ENCODE measurements at regions not wholly inside any gene's neighbourhood (a gene's known extent, or its start where the extent isn't known, plus 50 kb on each side); places are given as distances from the start of the nearest gene placed in this dataset.

- intact Hi-C loops (cut with DNase I): no loop called here
- H3K36me3 ChIP-seq (ENCODE audit: control insufficient read depth in 1 of 2, insufficient read depth in 2 of 2, low read length in 1 of 2): no peaks in the 10 kb centered on the region
- WGBS, 2 donors: 93 to 95% methylated on average over 3 of the region's 3 CpGs
These were observed 77.5 kb upstream of the HMHB1 start for GRCh38 chr5:143734456-143734780.

GRCh38 chr5:143733665-143734455, 78.1 kb upstream of the HMHB1 start:
- no peaks in the 10 kb centered on the region for H3K4me1 ChIP-seq (ENCODE audit: control insufficient read depth in 1 of 2, insufficient read depth in 2 of 2, low read length in 2 of 2)
- H3K4me3 ChIP-seq (ENCODE audit: low read length in 2 of 2): no peak overlapping the region
- H3K9me3 ChIP-seq (ENCODE audit: control insufficient read depth, low read length): no peaks in the 10 kb centered on the region
- DNase-seq (no peak), ATAC-seq (ENCODE audit: low FRiP score) (no peak)
- no peaks in the 10 kb centered on the region for H3K27me3 ChIP-seq (ENCODE audit: control insufficient read depth in 1 of 2, insufficient read depth in 2 of 2, low read length in 1 of 2)
- 43 to 47% methylated on average over 6 of the region's 6 CpGs for WGBS, 2 donors
- intact Hi-C loops (cut with DNase I): no loop called here
- no peaks in the 10 kb centered on the region for H3K36me3 ChIP-seq (ENCODE audit: control insufficient read depth in 1 of 2, insufficient read depth in 2 of 2, low read length in 1 of 2)
- H3K27ac ChIP-seq (ENCODE audit: low read depth in 1 of 2, low read length in 2 of 2): no peak overlapping the region

More at GRCh38 chr5:143734456-143734780, 77.5 kb upstream of the HMHB1 start:
- ATAC-seq (ENCODE audit: low FRiP score) (no peak), DNase-seq (no peak)
- H3K4me3 ChIP-seq (ENCODE audit: low read length in 2 of 2): no peak overlapping the region
- no peaks in the 10 kb centered on the region for H3K27me3 ChIP-seq (ENCODE audit: control insufficient read depth in 1 of 2, insufficient read depth in 2 of 2, low read length in 1 of 2)
- no peaks in the 10 kb centered on the region for H3K9me3 ChIP-seq (ENCODE audit: control insufficient read depth, low read length)
- no peaks in the 10 kb centered on the region for H3K4me1 ChIP-seq (ENCODE audit: control insufficient read depth in 1 of 2, insufficient read depth in 2 of 2, low read length in 2 of 2)
- no peak overlapping the region for H3K27ac ChIP-seq (ENCODE audit: low read depth in 1 of 2, low read length in 2 of 2)

- Histone ChIP-seq H3K9me3 (ENCODE audit: control insufficient read depth, low read length) (no peaks in the 10 kb centered on the region), H3K27me3 (ENCODE audit: control insufficient read depth in 1 of 2, insufficient read depth in 2 of 2, low read length in 1 of 2) (no peaks in the 10 kb centered on the region), H3K36me3 (ENCODE audit: control insufficient read depth in 1 of 2, insufficient read depth in 2 of 2, low read length in 1 of 2) (no peaks in the 10 kb centered on the region), H3K4me3 (ENCODE audit: low read length in 2 of 2) (no peak overlapping the region), H3K27ac (ENCODE audit: low read depth in 1 of 2, low read length in 2 of 2) (no peak overlapping the region), H3K4me1 (ENCODE audit: control insufficient read depth in 1 of 2, insufficient read depth in 2 of 2, low read length in 2 of 2) (no peaks in the 10 kb centered on the region)
- 90 to 94% methylated on average over 1 of the region's 1 CpG for WGBS, 2 donors
- DNase-seq (no peak), ATAC-seq (ENCODE audit: low FRiP score) (no peak)
- intact Hi-C loops (cut with DNase I): no loop called here
These were observed 79.6 kb upstream of the HMHB1 start for GRCh38 chr5:143732402-143732801.

GRCh38 chr5:143730112-143730801, 81.7 kb upstream of the HMHB1 start:
- no peak for DNase-seq
- no peaks in the 10 kb centered on the region for H3K9me3 ChIP-seq (ENCODE audit: control insufficient read depth, low read length)
- H3K36me3 ChIP-seq (ENCODE audit: control insufficient read depth in 1 of 2, insufficient read depth in 2 of 2, low read length in 1 of 2): no peaks in the 10 kb centered on the region
- H3K4me1 ChIP-seq (ENCODE audit: control insufficient read depth in 1 of 2, insufficient read depth in 2 of 2, low read length in 2 of 2): no peaks in the 10 kb centered on the region
- no peak overlapping the region for H3K4me3 ChIP-seq (ENCODE audit: low read length in 2 of 2)
- intact Hi-C loops (cut with DNase I): no loop called here
- H3K27me3 ChIP-seq (ENCODE audit: control insufficient read depth in 1 of 2, insufficient read depth in 2 of 2, low read length in 1 of 2): no peaks in the 10 kb centered on the region
- no peak overlapping the region for H3K27ac ChIP-seq (ENCODE audit: low read depth in 1 of 2, low read length in 2 of 2)
- ATAC-seq (ENCODE audit: low FRiP score): no peak
- WGBS, 2 donors: 95 to 97% methylated on average over 3 of the region's 3 CpGs

- Histone ChIP-seq H3K4me3 (ENCODE audit: low read length in 2 of 2) (no peak overlapping the region), H3K36me3 (ENCODE audit: control insufficient read depth in 1 of 2, insufficient read depth in 2 of 2, low read length in 1 of 2) (no peaks in the 10 kb centered on the region), H3K4me1 (ENCODE audit: control insufficient read depth in 1 of 2, insufficient read depth in 2 of 2, low read length in 2 of 2) (no peaks in the 10 kb centered on the region), H3K9me3 (ENCODE audit: control insufficient read depth, low read length) (no peaks in the 10 kb centered on the region), H3K27me3 (ENCODE audit: control insufficient read depth in 1 of 2, insufficient read depth in 2 of 2, low read length in 1 of 2) (no peaks in the 10 kb centered on the region), H3K27ac (ENCODE audit: low read depth in 1 of 2, low read length in 2 of 2) (no peak overlapping the region)
- DNase-seq: no peak
- intact Hi-C loops (cut with DNase I): no loop called here
- WGBS, 2 donors: 23 to 28% methylated on average over 1 of the region's 1 CpG
- ATAC-seq (ENCODE audit: low FRiP score): no peak
These were observed 82.5 kb upstream of the HMHB1 start for GRCh38 chr5:143729334-143729946.

GRCh38 chr5:143723159-143723558, 88.8 kb upstream of the HMHB1 start:
- no peaks in the 10 kb centered on the region for H3K9me3 ChIP-seq (ENCODE audit: control insufficient read depth, low read length)
- ATAC-seq (ENCODE audit: low FRiP score): no peak
- H3K27ac ChIP-seq (ENCODE audit: low read depth in 1 of 2, low read length in 2 of 2): no peak overlapping the region
- intact Hi-C loops (cut with DNase I): no loop called here
- no peaks in the 10 kb centered on the region for H3K27me3 ChIP-seq (ENCODE audit: control insufficient read depth in 1 of 2, insufficient read depth in 2 of 2, low read length in 1 of 2)
- H3K4me1 ChIP-seq (ENCODE audit: control insufficient read depth in 1 of 2, insufficient read depth in 2 of 2, low read length in 2 of 2): no peaks in the 10 kb centered on the region
- H3K36me3 ChIP-seq (ENCODE audit: control insufficient read depth in 1 of 2, insufficient read depth in 2 of 2, low read length in 1 of 2): no peaks in the 10 kb centered on the region
- H3K4me3 ChIP-seq (ENCODE audit: low read length in 2 of 2): no peak overlapping the region
- DNase-seq: no peak

- Histone ChIP-seq H3K27ac (ENCODE audit: low read depth in 1 of 2, low read length in 2 of 2) (no peak overlapping the region), H3K4me1 (ENCODE audit: control insufficient read depth in 1 of 2, insufficient read depth in 2 of 2, low read length in 2 of 2) (no peaks in the 10 kb centered on the region)
- ATAC-seq (ENCODE audit: low FRiP score): no peak
These were observed 90.0 kb upstream of the HMHB1 start for GRCh38 chr5:143721925-143722324.

GRCh38 chr5:143720689-143721088, 91.3 kb upstream of the HMHB1 start:
- intact Hi-C loops (cut with DNase I): no loop called here
- no peak for ATAC-seq (ENCODE audit: low FRiP score)
- no peaks in the 10 kb centered on the region for H3K36me3 ChIP-seq (ENCODE audit: control insufficient read depth in 1 of 2, insufficient read depth in 2 of 2, low read length in 1 of 2)
- no peaks in the 10 kb centered on the region for H3K27me3 ChIP-seq (ENCODE audit: control insufficient read depth in 1 of 2, insufficient read depth in 2 of 2, low read length in 1 of 2)
- no peak overlapping the region for H3K27ac ChIP-seq (ENCODE audit: low read depth in 1 of 2, low read length in 2 of 2)
- 58 to 69% methylated on average over 5 of the region's 5 CpGs for WGBS, 2 donors
- no peaks in the 10 kb centered on the region for H3K4me1 ChIP-seq (ENCODE audit: control insufficient read depth in 1 of 2, insufficient read depth in 2 of 2, low read length in 2 of 2)
- H3K4me3 ChIP-seq (ENCODE audit: low read length in 2 of 2): no peak overlapping the region
- no peaks in the 10 kb centered on the region for H3K9me3 ChIP-seq (ENCODE audit: control insufficient read depth, low read length)
- no peak for DNase-seq

More at GRCh38 chr5:143721925-143722324, 90.0 kb upstream of the HMHB1 start:
- intact Hi-C loops (cut with DNase I): no loop called here
- no peak overlapping the region for H3K4me3 ChIP-seq (ENCODE audit: low read length in 2 of 2)
- H3K9me3 ChIP-seq (ENCODE audit: control insufficient read depth, low read length): no peaks in the 10 kb centered on the region
- H3K27me3 ChIP-seq (ENCODE audit: control insufficient read depth in 1 of 2, insufficient read depth in 2 of 2, low read length in 1 of 2): no peaks in the 10 kb centered on the region
- no peaks in the 10 kb centered on the region for H3K36me3 ChIP-seq (ENCODE audit: control insufficient read depth in 1 of 2, insufficient read depth in 2 of 2, low read length in 1 of 2)
- no peak for DNase-seq

GRCh38 chr5:143717400-143717799, 94.6 kb upstream of the HMHB1 start:
- H3K4me1 ChIP-seq (ENCODE audit: control insufficient read depth in 1 of 2, insufficient read depth in 2 of 2, low read length in 2 of 2): no peaks in the 10 kb centered on the region
- no peak overlapping the region for H3K27ac ChIP-seq (ENCODE audit: low read depth in 1 of 2, low read length in 2 of 2)
- H3K9me3 ChIP-seq (ENCODE audit: control insufficient read depth, low read length): no peaks in the 10 kb centered on the region
- H3K36me3 ChIP-seq (ENCODE audit: control insufficient read depth in 1 of 2, insufficient read depth in 2 of 2, low read length in 1 of 2): no peaks in the 10 kb centered on the region
- ATAC-seq (ENCODE audit: low FRiP score) (no peak), DNase-seq (no peak)
- no peak overlapping the region for H3K4me3 ChIP-seq (ENCODE audit: low read length in 2 of 2)
- H3K27me3 ChIP-seq (ENCODE audit: control insufficient read depth in 1 of 2, insufficient read depth in 2 of 2, low read length in 1 of 2): no peaks in the 10 kb centered on the region
- WGBS, 2 donors: 4 to 7% methylated on average over 2 of the region's 2 CpGs
- intact Hi-C loops (cut with DNase I): no loop called here

All from aorta (tissue), 5 donors.